ENCODE measurements at regions not wholly inside any gene's neighbourhood (a gene's known extent, or its start where the extent isn't known, plus 50 kb on each side); places are given as distances from the start of the nearest gene placed in this dataset.

DNA sequence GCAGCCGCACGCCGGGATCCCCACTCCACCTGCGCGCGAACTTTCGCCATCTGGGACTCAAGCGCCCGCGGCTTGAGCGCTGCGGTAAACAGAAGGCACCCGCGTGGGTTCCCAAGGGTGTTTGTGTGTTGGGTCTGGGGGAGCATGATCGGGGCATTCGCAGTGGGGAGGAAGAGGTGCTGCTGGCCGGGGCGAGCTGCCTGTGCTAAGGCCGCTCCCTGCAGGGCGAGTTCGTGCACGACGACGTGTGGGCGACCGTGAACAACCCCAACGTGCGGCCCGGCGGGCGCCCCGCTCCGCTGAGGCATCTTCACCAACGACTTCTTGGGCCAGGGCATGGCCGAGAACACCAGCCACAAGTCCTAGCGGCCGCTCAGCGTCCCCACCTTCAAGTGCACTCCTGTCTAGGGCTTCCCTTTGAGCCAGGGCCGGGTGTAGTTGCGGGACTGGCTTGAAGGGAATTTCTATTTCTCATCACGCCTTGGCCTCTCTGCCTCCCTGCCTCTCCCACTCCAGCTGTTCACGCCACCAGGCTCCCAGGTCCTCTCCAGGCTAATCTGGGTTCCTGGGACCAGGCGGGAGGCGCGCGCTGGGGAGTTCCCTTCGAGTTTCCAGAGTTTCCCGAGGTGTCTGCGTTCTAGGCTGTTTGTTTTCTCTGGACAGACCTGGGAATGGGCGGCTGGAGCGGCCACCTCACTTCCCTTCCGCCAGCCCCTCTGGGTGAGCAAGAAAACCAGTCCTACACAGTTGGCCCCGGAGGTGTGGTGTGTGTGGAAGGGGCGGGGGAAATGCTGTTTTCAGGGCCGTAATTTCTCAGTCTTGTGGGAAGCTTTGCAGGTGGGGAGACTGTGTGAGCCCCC lies 417.8 kb upstream of the TMTC1 start:
- Histone ChIP-seq H3K36me3 (ENCODE audit: insufficient read depth, low read length) (no peaks in the 10 kb centered on the region), H3K27ac (ENCODE audit: low read depth, low read length) (no peak overlapping the region), H3K9me3 (ENCODE audit: low read length) (no peaks in the 10 kb centered on the region), H3K27me3 (ENCODE audit: insufficient read depth, low read length, poor library complexity, severe bottlenecking) (no peaks in the 10 kb centered on the region), H3K4me3 (ENCODE audit: low read length) (no peak overlapping the region), H3K4me1 (ENCODE audit: insufficient read depth, low read length) (no peaks in the 10 kb centered on the region)
- DNase-seq = no peak
- no peaks in the 10 kb centered on the region for H3K4me1 Mint-ChIP-seq
- no peak overlapping the region for H3K27ac Mint-ChIP-seq
- ChIA-PET CTCF (no interaction called here), POLR2A (no interaction called here)
- H3K4me3 Mint-ChIP-seq = no peak overlapping the region
- no peaks in the 10 kb centered on the region for H3K36me3 Mint-ChIP-seq
- H3K27me3 Mint-ChIP-seq = peaks cover 7 to 10% of the 10 kb centered on the region in 2 donors
- no peaks in the 10 kb centered on the region for H3K9me3 Mint-ChIP-seq

DNA sequence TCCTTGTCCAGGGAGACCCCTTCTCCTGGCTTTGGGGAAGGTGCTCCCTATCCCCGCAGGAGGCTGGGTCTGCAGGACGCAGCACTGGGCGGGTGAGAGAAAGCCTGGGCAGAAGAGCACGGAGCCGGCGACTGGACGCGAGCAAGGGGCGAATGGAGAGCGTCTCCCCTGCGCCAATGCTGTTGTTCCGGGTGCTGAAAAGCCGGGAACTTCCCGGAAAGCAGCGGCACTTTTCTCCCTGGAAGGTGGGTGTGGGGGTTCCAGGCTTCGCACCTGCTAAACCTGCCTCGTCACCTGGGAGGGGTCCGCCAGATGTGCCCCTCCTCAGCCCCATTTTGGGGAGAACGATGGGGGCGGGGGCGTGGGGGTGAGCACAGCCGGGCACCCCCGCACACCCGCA lies 417.1 kb upstream of the TMTC1 start:
- no peak for DNase-seq
- H3K4me3 Mint-ChIP-seq = no peak overlapping the region
- Histone ChIP-seq H3K9me3 (ENCODE audit: low read length) (no peaks in the 10 kb centered on the region), H3K27ac (ENCODE audit: low read depth, low read length) (no peak overlapping the region), H3K27me3 (ENCODE audit: insufficient read depth, low read length, poor library complexity, severe bottlenecking) (no peaks in the 10 kb centered on the region), H3K4me3 (ENCODE audit: low read length) (no peak overlapping the region), H3K4me1 (ENCODE audit: insufficient read depth, low read length) (no peaks in the 10 kb centered on the region), H3K36me3 (ENCODE audit: insufficient read depth, low read length) (no peaks in the 10 kb centered on the region)
- POLR2A ChIA-PET = no interaction called here
- H3K4me1 Mint-ChIP-seq = no peaks in the 10 kb centered on the region
- no peaks in the 10 kb centered on the region for H3K9me3 Mint-ChIP-seq
- CTCF ChIA-PET = no interaction called here
- H3K36me3 Mint-ChIP-seq = no peaks in the 10 kb centered on the region
- no peak overlapping the region for H3K27ac Mint-ChIP-seq
- H3K27me3 Mint-ChIP-seq = peaks cover 7 to 10% of the 10 kb centered on the region in 2 donors

DNA sequence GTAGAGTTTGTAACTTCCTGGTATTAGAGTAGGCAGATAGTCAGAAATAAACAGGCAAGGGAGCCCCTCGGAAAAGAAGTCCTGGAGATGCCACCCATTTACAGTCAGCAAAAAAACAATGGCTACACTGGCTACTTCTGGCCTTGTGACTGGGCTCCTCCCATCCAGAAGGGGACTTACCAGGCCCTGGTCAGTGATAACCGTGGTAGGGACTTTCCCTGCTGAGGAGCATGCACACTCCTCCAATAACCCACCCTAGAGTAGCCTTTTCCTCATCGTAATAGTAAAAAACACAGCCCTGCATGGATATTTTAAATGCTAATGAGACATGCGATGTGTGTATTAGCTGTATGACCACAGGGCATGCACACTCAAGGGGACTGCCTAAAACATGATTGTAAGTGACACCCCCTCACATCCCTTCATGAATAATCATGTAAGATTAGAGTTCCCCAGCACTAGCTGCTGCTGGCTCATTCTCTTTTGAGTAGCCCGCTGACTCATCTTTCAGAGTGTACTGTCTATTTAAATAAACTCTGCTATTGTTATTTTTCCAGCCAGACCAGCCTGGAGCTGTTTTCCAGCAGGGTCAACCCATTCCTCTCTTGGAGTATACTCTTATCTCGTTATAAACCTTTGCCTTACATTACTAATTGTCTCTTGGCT lies 413.8 kb upstream of the TMTC1 start:
- H3K4me1 ChIP-seq (ENCODE audit: insufficient read depth, low read length) = no peaks in the 10 kb centered on the region
- no peak overlapping the region for H3K4me3 ChIP-seq (ENCODE audit: low read length)
- H3K36me3 Mint-ChIP-seq = no peaks in the 10 kb centered on the region
- no peak overlapping the region for H3K4me3 Mint-ChIP-seq
- ChIA-PET CTCF (no interaction called here), POLR2A (no interaction called here)
- peaks cover 7 to 10% of the 10 kb centered on the region in 2 donors for H3K27me3 Mint-ChIP-seq
- no peaks in the 10 kb centered on the region for H3K27me3 ChIP-seq (ENCODE audit: insufficient read depth, low read length, poor library complexity, severe bottlenecking)
- H3K9me3 ChIP-seq (ENCODE audit: low read length) = no peaks in the 10 kb centered on the region
- no peak overlapping the region for H3K27ac ChIP-seq (ENCODE audit: low read depth, low read length)
- H3K27ac Mint-ChIP-seq = no peak overlapping the region
- no peaks in the 10 kb centered on the region for H3K4me1 Mint-ChIP-seq
- no peaks in the 10 kb centered on the region for H3K9me3 Mint-ChIP-seq
- no peak for DNase-seq
- no peaks in the 10 kb centered on the region for H3K36me3 ChIP-seq (ENCODE audit: insufficient read depth, low read length)

DNA sequence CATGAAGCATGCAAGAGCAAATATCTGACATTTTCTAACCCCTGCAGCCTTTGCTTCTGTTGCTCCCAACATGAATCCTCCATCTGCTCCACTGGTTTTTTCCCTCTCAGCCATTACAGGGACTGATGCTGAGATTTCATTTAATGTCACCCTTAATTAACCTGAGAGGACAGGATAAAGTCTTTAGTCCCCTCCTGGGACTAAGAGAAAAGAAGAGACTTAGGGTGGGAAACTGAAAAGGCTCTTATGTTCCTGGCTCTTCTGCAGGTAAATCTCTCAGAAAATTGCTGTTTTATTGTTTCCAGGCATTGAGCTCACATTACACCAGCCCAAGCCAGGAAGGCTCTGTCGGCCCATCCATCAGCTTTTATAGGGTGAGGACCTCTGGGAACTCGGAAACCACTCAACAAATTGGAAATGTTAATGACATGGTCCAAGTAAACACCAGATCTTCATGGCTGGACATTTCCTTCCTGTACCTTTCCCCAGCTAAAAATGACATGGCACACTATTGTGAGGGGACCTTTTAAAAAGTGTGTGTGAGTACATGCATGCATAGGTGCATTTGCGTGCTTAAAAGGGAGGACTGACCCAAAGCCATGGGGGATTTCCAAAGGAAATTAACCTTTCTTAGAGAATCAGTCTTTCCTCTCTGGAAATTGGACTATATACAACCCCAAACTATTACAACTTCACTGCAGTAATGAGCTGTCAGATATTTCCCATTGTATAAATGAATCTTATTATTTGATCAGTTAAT lies 408.1 kb upstream of the TMTC1 start:
- no peaks in the 10 kb centered on the region for H3K9me3 Mint-ChIP-seq
- H3K4me1 ChIP-seq (ENCODE audit: insufficient read depth, low read length) = no peaks in the 10 kb centered on the region
- H3K4me3 Mint-ChIP-seq = no peak overlapping the region
- H3K4me3 ChIP-seq (ENCODE audit: low read length) = no peak overlapping the region
- no peak overlapping the region for H3K27ac ChIP-seq (ENCODE audit: low read depth, low read length)
- no peaks in the 10 kb centered on the region for H3K27me3 Mint-ChIP-seq
- H3K36me3 Mint-ChIP-seq = no peaks in the 10 kb centered on the region
- H3K4me1 Mint-ChIP-seq = no peaks in the 10 kb centered on the region
- POLR2A ChIA-PET = no interaction called here
- no peaks in the 10 kb centered on the region for H3K9me3 ChIP-seq (ENCODE audit: low read length)
- no peaks in the 10 kb centered on the region for H3K27me3 ChIP-seq (ENCODE audit: insufficient read depth, low read length, poor library complexity, severe bottlenecking)
- no peaks in the 10 kb centered on the region for H3K36me3 ChIP-seq (ENCODE audit: insufficient read depth, low read length)
- CTCF ChIA-PET = no interaction called here
- DNase-seq = no peak
- no peak overlapping the region for H3K27ac Mint-ChIP-seq

DNA sequence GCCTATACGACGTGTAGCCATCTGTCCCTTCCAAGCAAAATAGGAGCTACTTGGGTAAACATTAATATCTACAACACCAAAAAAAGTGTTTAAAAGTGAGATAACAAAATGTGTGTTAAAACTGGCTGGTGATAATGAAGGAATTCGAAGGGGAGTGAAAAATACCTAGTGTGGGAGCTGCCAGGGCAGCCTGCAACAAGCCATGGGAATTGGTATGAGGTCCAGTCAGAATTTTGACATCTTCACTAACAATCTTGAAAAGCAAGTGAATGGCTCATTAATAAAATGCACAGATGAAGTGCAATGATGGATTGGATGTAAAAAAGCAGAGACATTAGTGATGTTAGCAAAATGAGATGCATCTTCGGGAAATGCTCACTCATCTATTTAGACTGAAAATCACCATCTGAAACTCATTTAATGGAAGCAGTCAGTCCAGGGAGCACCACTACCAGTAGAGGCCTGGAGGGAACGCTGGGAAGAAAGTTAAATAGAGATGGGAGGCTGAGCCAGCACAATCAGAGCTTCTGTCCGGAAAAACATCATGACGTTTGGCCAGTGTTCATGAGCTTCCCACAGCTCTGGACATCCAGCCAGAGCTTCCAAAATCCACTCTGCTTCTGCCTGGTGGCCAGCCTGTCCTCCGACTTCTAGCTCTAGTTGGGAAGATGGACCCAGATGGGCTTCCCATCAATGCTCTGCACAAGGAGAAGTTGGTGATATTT lies 405.0 kb upstream of the TMTC1 start:
- H3K36me3 Mint-ChIP-seq = no peaks in the 10 kb centered on the region
- H3K9me3 Mint-ChIP-seq = no peaks in the 10 kb centered on the region
- no peak overlapping the region for H3K4me3 Mint-ChIP-seq
- no peak for DNase-seq
- H3K27me3 Mint-ChIP-seq = no peaks in the 10 kb centered on the region
- Histone ChIP-seq H3K27ac (ENCODE audit: low read depth, low read length) (no peak overlapping the region), H3K9me3 (ENCODE audit: low read length) (no peaks in the 10 kb centered on the region), H3K4me1 (ENCODE audit: insufficient read depth, low read length) (no peaks in the 10 kb centered on the region), H3K4me3 (ENCODE audit: low read length) (no peak overlapping the region), H3K36me3 (ENCODE audit: insufficient read depth, low read length) (no peaks in the 10 kb centered on the region), H3K27me3 (ENCODE audit: insufficient read depth, low read length, poor library complexity, severe bottlenecking) (no peaks in the 10 kb centered on the region)
- H3K4me1 Mint-ChIP-seq = no peaks in the 10 kb centered on the region
- CTCF ChIA-PET = no interaction called here
- H3K27ac Mint-ChIP-seq = no peak overlapping the region
- POLR2A ChIA-PET = no interaction called here

DNA sequence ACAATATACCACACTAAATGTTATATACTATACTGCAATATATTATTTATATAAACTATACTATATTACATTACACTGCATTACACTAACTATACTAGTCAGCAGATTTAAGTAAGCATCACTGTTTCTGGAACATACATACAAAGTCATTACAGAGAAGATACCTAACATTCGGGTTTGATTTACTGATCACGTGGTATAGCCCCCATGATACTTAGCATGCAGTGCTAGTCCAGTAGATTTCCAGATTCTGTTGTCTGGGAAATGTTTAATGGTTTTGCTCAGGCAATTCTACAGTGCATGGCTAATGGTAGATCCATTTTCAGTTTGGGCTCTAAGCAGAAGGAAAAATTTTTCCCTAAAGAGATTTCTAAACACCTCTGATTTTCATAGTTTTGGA lies 403.7 kb upstream of the TMTC1 start:
- Histone ChIP-seq H3K27me3 (ENCODE audit: insufficient read depth, low read length, poor library complexity, severe bottlenecking) (no peaks in the 10 kb centered on the region), H3K27ac (ENCODE audit: low read depth, low read length) (no peak overlapping the region), H3K4me3 (ENCODE audit: low read length) (no peak overlapping the region), H3K9me3 (ENCODE audit: low read length) (no peaks in the 10 kb centered on the region), H3K4me1 (ENCODE audit: insufficient read depth, low read length) (no peaks in the 10 kb centered on the region), H3K36me3 (ENCODE audit: insufficient read depth, low read length) (no peaks in the 10 kb centered on the region)
- no peak overlapping the region for H3K4me3 Mint-ChIP-seq
- H3K9me3 Mint-ChIP-seq = no peaks in the 10 kb centered on the region
- H3K27ac Mint-ChIP-seq = no peak overlapping the region
- no peaks in the 10 kb centered on the region for H3K36me3 Mint-ChIP-seq
- H3K27me3 Mint-ChIP-seq = no peaks in the 10 kb centered on the region
- CTCF ChIA-PET = no interaction called here
- POLR2A ChIA-PET = no interaction called here
- DNase-seq = no peak
- H3K4me1 Mint-ChIP-seq = no peaks in the 10 kb centered on the region

DNA sequence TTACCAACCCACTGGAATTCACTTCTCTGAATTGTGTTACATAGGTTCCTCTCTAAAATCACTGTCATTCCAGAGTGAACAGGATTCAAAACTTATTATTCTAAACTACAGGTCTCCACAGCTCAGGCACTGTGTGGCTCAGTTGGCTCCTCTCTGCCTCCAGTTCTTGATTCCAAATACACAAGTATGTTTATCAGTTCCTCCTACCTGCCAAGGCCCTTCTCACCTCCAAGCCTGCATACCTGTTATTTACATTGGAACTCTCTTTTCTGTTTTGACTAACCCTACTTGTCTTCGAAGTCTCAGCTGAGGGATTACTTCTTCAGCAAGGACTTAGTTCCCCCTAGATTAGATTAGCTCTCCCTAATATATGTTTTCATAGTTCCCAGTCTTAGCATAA lies 397.6 kb upstream of the TMTC1 start:
- Mint-ChIP-seq H3K9me3 (peaks cover 0 to 4% (median 0%) of the 10 kb centered on the region in 5 donors), H3K27me3 (peaks cover 0 to 5% of the 10 kb centered on the region in 2 donors), H3K27ac (no peak overlapping the region), H3K4me1 (no peaks in the 10 kb centered on the region), H3K4me3 (no peak overlapping the region), H3K36me3 (no peaks in the 10 kb centered on the region)
- no peaks in the 10 kb centered on the region for H3K4me1 ChIP-seq (ENCODE audit: insufficient read depth, low read length)
- DNase-seq = no peak
- POLR2A ChIA-PET = no interaction called here
- CTCF ChIA-PET = no interaction called here
- H3K36me3 ChIP-seq (ENCODE audit: insufficient read depth, low read length) = no peaks in the 10 kb centered on the region
- no peaks in the 10 kb centered on the region for H3K27me3 ChIP-seq (ENCODE audit: insufficient read depth, low read length, poor library complexity, severe bottlenecking)
- no peaks in the 10 kb centered on the region for H3K9me3 ChIP-seq (ENCODE audit: low read length)
- no peak overlapping the region for H3K4me3 ChIP-seq (ENCODE audit: low read length)
- H3K27ac ChIP-seq (ENCODE audit: low read depth, low read length) = no peak overlapping the region

DNA sequence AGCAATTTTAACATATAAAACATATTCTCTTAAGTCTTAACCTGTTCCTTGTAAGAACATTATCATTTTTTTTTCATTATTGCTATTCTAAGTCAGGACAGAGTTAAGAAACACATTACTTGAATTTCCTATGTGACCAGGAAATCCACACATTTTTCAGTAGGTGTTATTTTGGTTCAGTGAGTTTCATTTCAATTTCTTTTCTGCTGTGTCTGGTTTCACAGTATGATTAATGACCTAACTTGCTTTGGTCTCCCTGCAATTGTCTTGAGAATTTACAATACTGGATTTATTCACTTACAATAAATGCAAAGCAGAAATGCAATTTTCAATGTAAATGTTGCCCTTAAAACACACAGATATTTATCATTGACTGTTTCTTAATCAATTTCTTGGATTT lies 396.9 kb upstream of the TMTC1 start:
- Histone ChIP-seq H3K9me3 (ENCODE audit: low read length) (no peaks in the 10 kb centered on the region), H3K27ac (ENCODE audit: low read depth, low read length) (no peak overlapping the region), H3K36me3 (ENCODE audit: insufficient read depth, low read length) (no peaks in the 10 kb centered on the region), H3K4me3 (ENCODE audit: low read length) (no peak overlapping the region), H3K4me1 (ENCODE audit: insufficient read depth, low read length) (no peaks in the 10 kb centered on the region), H3K27me3 (ENCODE audit: insufficient read depth, low read length, poor library complexity, severe bottlenecking) (no peaks in the 10 kb centered on the region)
- Mint-ChIP-seq H3K27ac (no peak overlapping the region), H3K27me3 (peaks cover 0 to 5% of the 10 kb centered on the region in 2 donors), H3K36me3 (no peaks in the 10 kb centered on the region), H3K4me1 (no peaks in the 10 kb centered on the region), H3K9me3 (peaks cover 0 to 4% (median 0%) of the 10 kb centered on the region in 5 donors), H3K4me3 (no peak overlapping the region)
- no peak for DNase-seq
- ChIA-PET POLR2A (no interaction called here), CTCF (no interaction called here)
